ENCODE measurements at regions not wholly inside any gene's neighbourhood (a gene's known extent, or its start where the extent isn't known, plus 50 kb on each side); places are given as distances from the start of the nearest gene placed in this dataset.

GRCh38 chr12:76259106-76259505 lies 89.1 kb downstream of the BBS10 start:
- DNase-seq (ENCODE audit: low read depth in 2 of 2), result no peak

DNA sequence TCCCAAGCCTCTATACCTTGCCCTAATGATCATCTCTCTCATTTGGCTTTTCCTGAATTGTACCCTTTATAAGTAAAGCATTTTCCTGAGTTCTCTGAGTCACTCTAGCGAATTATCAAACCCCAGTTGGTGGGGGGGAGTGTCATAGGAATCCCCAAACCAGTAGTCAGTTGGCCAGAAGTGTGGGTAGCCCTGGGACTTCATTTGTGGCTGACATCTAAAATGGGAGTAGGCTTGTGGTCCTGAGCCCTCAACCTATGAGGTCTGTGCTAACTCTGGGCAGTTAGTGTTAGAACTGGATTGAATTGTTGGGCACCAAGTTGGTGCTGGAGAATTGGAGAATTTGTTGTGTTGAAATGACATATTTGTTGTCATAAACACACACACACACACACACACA lies 91.3 kb downstream of the BBS10 start:
- no peak for DNase-seq (ENCODE audit: low read depth in 2 of 2)

DNA sequence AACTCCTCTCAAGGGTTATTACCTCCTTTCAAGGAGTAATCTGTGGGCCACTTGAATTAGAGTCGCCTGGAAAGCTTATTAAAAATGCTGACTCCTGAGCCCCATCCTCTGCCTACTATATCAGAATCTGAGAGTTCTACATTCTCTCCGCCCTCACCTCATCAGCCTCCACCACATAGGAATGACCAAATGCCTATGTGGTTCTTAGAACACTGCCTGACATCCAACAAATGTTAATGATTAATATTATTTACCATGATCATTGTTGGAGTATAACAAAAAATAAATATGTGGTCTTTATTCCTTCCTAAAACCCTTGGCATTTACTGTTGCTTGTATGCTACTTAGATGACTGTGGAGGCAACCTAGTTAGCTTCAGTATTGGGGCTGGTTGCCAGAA lies 91.9 kb downstream of the BBS10 start:
- DNase-seq (ENCODE audit: low read depth in 2 of 2), result no peak

DNA sequence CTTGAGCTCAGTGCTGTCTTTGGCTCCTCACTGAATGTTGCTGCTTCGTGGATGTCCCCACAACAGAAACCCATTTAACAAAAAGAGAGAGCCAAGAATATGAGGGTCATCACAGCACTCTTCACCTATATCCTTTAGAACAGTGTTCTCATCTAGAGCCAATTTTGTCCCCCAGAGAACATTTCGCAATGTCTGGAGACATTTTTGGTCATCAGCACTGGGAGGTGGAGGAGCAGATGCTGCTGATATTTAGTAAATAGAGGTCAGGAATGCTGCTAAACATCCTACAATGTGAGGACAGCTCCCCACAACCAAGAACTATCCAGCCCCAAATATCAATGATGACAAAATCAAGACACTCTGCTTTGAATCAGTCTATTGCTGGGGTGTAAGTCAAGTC lies 92.5 kb downstream of the BBS10 start:
- DNase-seq (ENCODE audit: low read depth in 2 of 2), result no peak

DNA sequence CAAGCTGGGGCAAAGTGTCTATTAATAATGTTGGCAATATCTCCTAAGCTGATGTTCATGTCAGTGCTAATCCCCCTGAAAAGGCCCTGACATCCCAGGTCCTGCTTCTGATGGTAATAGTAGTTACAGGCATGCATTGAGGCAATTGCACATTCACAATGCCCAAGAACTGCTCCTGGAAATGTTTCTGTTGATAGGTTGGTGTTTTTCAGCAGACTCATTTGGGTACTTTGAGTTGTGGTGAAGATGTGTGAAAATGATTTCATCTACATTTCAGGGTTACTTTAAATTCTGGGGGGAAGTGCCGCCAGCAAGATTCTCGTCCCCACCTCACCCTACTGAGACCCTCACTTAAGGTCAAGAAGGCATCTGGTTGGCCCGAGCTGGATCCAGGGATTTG lies 92.9 kb downstream of the BBS10 start:
- DNase-seq (ENCODE audit: low read depth in 2 of 2), result no peak

DNA sequence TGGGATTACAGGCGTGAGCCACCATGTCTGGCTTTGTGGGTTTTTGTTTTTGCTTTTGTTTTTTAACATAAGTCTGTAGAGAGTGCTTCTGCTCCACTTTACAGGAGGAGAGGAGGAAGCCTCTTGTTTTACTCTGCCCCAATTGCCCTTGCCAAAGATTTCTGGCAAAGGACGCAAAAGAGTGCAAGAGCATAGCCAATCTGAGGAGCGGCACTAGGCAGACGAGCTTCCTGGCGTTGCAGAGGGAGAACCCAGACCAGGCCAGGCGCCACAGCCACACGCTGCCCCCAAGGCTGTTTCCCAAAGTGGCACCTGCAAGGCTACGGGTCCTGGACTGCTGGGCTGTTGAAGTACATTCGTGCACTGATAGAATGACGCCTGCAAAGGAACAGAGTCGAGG lies 96.2 kb downstream of the BBS10 start:
- DNase-seq (ENCODE audit: low read depth in 2 of 2), result no peak

- no peak for DNase-seq (ENCODE audit: low read depth in 2 of 2)
Measured at GRCh38 chr12:76250256-76250655, 98.0 kb downstream of the BBS10 start.

- no peak for DNase-seq (ENCODE audit: low read depth in 2 of 2)
Measured at GRCh38 chr12:76249501-76249900, 98.7 kb downstream of the BBS10 start.

GRCh38 chr12:76247992-76248391 lies 100.2 kb downstream of the BBS10 start:
- no peak for DNase-seq (ENCODE audit: low read depth in 2 of 2)

GRCh38 chr12:76247026-76247646 lies 101.1 kb downstream of the BBS10 start:
- DNase-seq (ENCODE audit: low read depth in 2 of 2), result no peak

- no peak for DNase-seq (ENCODE audit: low read depth in 2 of 2)
Measured at GRCh38 chr12:76246611-76247010, 101.6 kb downstream of the BBS10 start.

- DNase-seq (ENCODE audit: low read depth in 2 of 2), result no peak
Measured at GRCh38 chr12:76244300-76244699, 103.9 kb downstream of the BBS10 start.

- DNase-seq (ENCODE audit: low read depth in 2 of 2), result no peak
Measured at GRCh38 chr12:76242813-76243550, 105.2 kb downstream of the BBS10 start.

GRCh38 chr12:76241371-76241770 lies 106.8 kb downstream of the BBS10 start:
- no peak for DNase-seq (ENCODE audit: low read depth in 2 of 2)

DNA sequence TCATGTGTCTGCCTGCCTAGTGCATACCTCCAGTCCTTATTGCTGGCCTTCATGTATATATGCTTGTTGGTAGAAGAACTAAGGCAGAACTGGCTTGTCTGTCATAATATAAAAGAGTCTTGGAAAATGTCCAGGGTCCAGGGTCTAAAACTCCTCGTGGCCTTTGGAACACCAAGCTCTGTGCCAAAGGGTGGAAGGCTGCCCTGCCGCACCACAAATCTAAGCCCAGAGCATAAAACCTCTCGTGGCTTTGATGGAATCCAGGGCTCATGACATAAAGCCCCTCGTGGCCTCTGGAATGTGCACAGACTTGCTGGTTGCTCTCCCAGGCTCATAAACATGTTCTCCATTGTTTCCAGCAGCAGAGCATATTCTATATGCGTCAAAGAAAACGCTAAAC lies 107.9 kb downstream of the BBS10 start:
- DNase-seq (ENCODE audit: low read depth in 2 of 2), result no peak

DNA sequence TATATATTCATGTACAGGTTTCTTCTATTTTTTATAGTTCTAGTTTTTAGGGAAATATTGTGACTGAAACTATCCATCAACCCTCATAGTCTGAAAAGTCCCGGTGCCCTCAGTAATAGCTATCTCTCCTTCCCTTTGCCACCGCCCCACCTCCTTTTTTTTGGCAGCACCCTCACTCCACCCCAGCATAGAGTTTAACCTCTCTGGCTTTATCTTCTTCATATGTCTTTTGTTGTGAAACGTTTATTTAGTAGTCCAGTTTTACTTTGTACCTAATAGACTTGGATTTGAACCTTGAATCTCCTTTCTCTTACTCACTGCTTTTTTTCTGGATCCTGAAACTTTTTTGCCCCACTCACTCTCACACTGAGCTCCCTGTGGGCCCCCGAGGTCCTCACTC lies 109.5 kb downstream of the BBS10 start:
- no peak for DNase-seq (ENCODE audit: low read depth in 2 of 2)

DNA sequence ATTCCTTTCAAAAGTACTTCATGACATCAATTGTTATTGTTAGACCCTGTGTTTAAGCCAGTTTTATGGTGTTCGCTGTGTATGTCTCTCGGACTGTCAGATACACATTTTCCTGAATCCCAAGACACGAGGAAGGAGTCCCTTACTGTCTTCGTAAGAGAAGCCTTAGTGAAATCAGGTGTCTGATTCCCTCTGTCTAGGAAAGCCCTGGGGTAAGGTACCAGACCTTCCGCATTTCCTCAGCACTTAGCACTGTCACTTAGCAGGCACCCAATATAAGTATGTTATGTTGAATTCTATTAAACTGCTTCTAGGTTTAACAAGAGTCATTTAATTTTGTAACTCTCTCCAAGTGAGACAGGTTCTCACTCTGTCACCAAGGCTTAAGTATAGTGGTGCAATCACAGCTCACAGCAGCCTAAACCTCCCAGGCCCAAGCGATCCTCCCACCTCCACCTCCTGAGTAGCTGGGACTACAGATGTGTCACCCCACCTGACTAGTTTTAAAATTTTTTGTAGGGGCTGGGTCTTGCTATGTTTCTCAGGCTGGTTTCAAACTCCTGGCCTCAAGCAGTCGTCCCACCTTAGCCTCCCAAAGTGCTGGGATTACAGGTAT lies 111.0 kb downstream of the BBS10 start:
- no peak for DNase-seq (ENCODE audit: low read depth in 2 of 2)

DNA sequence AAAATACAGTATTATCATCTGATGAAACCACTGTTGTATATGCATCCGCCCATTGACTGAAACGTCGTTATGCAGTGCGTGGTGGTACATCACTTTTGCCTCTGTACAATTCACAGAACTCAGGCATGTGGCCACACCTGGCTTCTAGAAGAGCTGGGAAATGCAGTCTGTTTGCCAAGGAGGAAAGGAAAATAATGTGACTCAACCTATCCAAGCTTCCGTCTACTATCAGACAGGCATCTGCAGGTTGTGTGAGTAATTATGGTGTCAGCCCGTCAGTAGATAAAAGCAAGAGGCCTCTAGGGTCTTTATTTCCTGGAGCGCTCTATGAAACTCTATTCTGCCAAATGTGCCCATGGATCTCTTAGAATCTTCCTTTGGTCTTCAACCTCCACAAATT lies 111.6 kb downstream of the BBS10 start:
- no peak for DNase-seq (ENCODE audit: low read depth in 2 of 2)

- no peak for DNase-seq (ENCODE audit: low read depth in 2 of 2)
Measured at GRCh38 chr12:76234741-76235140, 113.5 kb downstream of the BBS10 start.

GRCh38 chr12:76232013-76232412 lies 116.2 kb downstream of the BBS10 start:
- DNase-seq (ENCODE audit: low read depth in 2 of 2), result no peak

DNA sequence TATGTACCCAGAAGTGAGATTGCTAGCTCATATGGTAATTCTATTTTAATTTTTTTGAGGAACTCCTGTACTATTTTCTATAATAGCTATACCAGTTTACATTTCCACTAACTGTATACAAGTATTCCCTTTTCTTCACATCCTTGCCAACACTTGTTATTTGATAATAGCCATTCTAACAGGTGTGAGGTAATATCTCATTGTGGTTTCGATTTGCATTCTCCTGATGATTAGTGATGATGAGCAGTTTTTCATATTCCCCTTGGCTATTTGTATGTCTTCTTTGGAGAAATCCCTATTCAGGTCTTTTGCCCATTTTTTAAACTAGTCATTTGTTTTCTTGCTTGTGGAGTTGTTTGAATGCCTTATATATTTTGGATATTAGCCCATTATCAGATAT lies 121.3 kb downstream of the BBS10 start:
- DNase-seq (ENCODE audit: low read depth in 2 of 2), result no peak

DNA sequence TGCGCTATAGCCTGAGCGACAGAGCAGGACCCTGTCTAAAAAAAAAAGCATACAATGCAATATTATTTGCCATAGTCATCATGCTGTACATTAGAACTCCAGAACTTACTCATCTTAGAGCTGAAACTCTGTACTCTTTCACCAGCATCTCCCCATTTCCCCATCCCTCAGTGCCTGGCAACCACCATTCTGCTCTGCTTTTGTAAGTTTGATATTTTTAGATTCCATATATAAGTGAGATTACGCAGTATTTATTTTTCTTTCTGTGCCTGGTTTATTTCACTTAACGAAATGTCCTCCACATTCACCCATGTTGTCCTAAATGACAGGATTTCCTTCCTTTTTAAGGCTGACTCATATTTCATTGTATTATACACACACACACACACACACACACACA lies 121.8 kb downstream of the BBS10 start:
- DNase-seq (ENCODE audit: low read depth in 2 of 2), result no peak

DNA sequence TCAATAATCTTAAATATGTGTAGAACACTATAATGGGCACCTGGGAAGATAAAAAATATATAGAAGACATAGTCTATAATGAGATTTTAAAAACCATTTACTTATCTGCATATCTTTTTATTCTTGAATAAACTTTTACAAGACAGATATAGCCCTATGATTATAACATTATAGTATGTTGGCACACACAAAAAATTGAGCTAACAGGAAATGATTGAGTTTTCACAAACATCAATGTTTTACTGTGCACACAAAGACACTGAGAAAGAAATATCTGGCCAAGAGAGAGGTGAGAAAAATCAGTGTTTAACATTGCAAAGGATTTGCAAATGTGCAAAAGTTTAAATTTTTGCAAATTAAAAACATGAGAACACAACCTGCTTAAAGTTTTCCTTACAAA lies 124.3 kb downstream of the BBS10 start:
- no peak for DNase-seq (ENCODE audit: low read depth in 2 of 2)

Measured in stimulated activated CD4-positive, alpha-beta T cell treated with anti-CD3 and anti-CD28 coated beads, Interleukin-15, amount 100 ng/mL, for 48 hours (primary cell).